Heart left ventricle (tissue), 13 donors: ENCODE measurements at regions not wholly inside any gene's neighbourhood (a gene's known extent, or its start where the extent isn't known, plus 50 kb on each side); places are given as distances from the start of the nearest gene placed in this dataset.

ENCODE experiments used
- POLR2A ChIP-seq, 2 donors: fragments of 450-650 bp; IDR thresholded peaks; one replicate each; pipeline ENCODE4 v1.6.1; 2017; ENCODE audit warnings: antibody characterized with exemption in 2 of 2, mild to moderate bottlenecking in 2 of 2, moderate library complexity in 2 of 2
- TF ChIP-seq, protein P1 (sequence below), 12 donors: fragments of 200-600 bp; sonication (generic) in 4 of 12; IDR thresholded peaks; one replicate each; pipeline versions ENCODE4 v1.5.0 to v1.8.0; 2018 to 2022; ENCODE audit warnings: antibody characterized with exemption in 12 of 12, mild to moderate bottlenecking in 5 of 12
- donor health status: ischemic (EF 13 %, LVEDD 7.1; RV severe dilation, severe dysfunction).
- donor health status: DM: no; HTN: yes; CAD: no.
- donor health status: DM: no; HTN: no; CAD: no.
- donor health status: ischemic (EF 25% LVEDD 6.9; RV normal size, moderate dysfunction).
- donor health status: ischemic (EF 25% LVEDD 5.7; RV mildly dilated, moderate dysfunction).
- donor health status: ischemic (EF 35%, LVEDD 5.7; RV mildly dilated, moderate dysfunction).
- donor health status: nonischemic (EF 11% LVEDD 7.7; RV severe dilation, severe dysfunction).
- donor health status: DM: yes; HTN: yes; CAD: no.
- donor health status: PGD.
- donor health status: ischemic (EF 29% LVEDD 5.4; RV normal size, mild dysfunction).
- donor health status: nonischemic (EF 23%, LVEDD 6.1; RV moderate dilation, normal function).

DNA sequence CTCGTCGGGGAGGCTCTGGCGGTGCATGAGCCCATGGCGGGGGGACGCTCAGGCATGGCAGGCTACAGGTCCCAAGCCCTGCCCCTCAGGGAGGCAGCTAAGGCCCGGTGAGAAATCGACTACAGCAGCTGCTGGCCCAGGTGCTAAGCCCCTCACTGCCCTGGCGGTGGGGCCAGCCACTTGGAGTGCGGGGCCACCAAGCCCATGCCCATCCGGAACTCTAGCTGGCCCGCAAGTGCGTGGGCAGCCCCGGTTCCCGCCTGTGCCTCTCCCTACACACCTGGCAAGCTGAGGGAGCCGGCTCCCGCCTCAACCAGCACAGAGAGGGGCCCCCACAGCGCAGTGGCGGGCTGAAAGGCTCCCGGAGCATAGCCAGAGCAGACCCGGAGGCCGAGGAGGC is 1896.9 kb upstream of the CDH6 start:
- TF ChIP-seq, protein P1, sequence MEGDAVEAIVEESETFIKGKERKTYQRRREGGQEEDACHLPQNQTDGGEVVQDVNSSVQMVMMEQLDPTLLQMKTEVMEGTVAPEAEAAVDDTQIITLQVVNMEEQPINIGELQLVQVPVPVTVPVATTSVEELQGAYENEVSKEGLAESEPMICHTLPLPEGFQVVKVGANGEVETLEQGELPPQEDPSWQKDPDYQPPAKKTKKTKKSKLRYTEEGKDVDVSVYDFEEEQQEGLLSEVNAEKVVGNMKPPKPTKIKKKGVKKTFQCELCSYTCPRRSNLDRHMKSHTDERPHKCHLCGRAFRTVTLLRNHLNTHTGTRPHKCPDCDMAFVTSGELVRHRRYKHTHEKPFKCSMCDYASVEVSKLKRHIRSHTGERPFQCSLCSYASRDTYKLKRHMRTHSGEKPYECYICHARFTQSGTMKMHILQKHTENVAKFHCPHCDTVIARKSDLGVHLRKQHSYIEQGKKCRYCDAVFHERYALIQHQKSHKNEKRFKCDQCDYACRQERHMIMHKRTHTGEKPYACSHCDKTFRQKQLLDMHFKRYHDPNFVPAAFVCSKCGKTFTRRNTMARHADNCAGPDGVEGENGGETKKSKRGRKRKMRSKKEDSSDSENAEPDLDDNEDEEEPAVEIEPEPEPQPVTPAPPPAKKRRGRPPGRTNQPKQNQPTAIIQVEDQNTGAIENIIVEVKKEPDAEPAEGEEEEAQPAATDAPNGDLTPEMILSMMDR (IDR thresholded peaks at IDR 0.05), result no peak
- TF ChIP-seq POLR2A (IDR thresholded peaks at IDR 0.05), result no peak
